ENCODE measurements at regions not wholly inside any gene's neighbourhood (a gene's known extent, or its start where the extent isn't known, plus 50 kb on each side); places are given as distances from the start of the nearest gene placed in this dataset.
"Not testable (repeated sequence)": the region's sequence is repeated elsewhere in the genome, so short reads cannot be mapped to it uniquely, and the experiment has no call there.

DNA sequence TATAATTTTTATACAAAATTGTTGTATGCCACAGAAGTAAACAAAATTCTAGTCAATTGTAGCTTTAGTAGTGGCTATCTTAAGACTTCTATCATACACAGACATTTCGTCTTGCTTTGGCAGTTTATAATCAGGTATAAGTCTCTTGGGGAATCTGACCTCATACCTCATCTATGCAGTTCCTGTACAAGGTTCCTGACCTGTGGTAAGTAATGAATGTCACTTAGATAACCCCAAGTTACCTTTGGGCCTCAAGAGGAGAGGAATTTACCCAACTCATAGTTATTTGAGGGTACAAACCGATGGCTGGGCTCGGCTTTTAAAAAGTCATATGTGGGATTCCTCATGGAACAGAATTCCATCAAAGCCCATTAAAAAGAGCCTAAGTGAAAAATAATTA lies 58.8 kb upstream of the UNC93A start:
- H3F3A ChIP-seq (ENCODE audit: insufficient read depth), result no peaks in the 10 kb centered on the region
- DNase-seq, result no peak
- 33 to 36% methylated on average over 3 of the region's 3 CpGs for WGBS, 2 experiments (ENCODE audit: low coverage in 1 of 2, low lambda C conversion rate in 2 of 2, missing lambda C conversion rate in 2 of 2)
- no peak for TF ChIP-seq EZH2phosphoT487 (IDR thresholded peaks at IDR 0.05; ENCODE audit: insufficient read depth, low read depth)
- no peak for TF ChIP-seq EZH2 (IDR thresholded peaks at IDR 0.05; ENCODE audit: insufficient read depth, poor library complexity, severe bottlenecking)
- H2AFZ ChIP-seq, result no peak overlapping the region
- no peaks in the 10 kb centered on the region for H3K9me2 ChIP-seq (ENCODE audit: insufficient read depth)
- no peak overlapping the region for H3K4me2 ChIP-seq (ENCODE audit: unreplicated experiment)
- H4K20me1 ChIP-seq (ENCODE audit: insufficient read depth), result no peaks in the 10 kb centered on the region
- in situ Hi-C loops (cut with MboI), result no loop called here
- H3K36me3 ChIP-seq (ENCODE audit: low read depth), result no peaks in the 10 kb centered on the region
- no peaks in the 10 kb centered on the region for H3K79me2 ChIP-seq (ENCODE audit: insufficient read depth)
- H3K4me1 ChIP-seq (ENCODE audit: insufficient read depth), result no peaks in the 10 kb centered on the region
- no peaks in the 10 kb centered on the region for H3K9me3 ChIP-seq (ENCODE audit: low read depth)
- no peak overlapping the region for H3K27ac ChIP-seq
- no peak overlapping the region for H3K9ac ChIP-seq
- no peak overlapping the region for H3K4me3 ChIP-seq
- H3K27me3 ChIP-seq (replicated peaks; ENCODE audit: insufficient read depth), result no peaks in the 10 kb centered on the region

- Histone ChIP-seq H3K79me2 (ENCODE audit: insufficient read depth) (no peaks in the 10 kb centered on the region), H3K4me3 (no peak overlapping the region), H2AFZ (no peak overlapping the region), H3K36me3 (ENCODE audit: low read depth) (no peaks in the 10 kb centered on the region), H4K20me1 (ENCODE audit: insufficient read depth) (no peaks in the 10 kb centered on the region), H3K9me3 (ENCODE audit: low read depth) (no peaks in the 10 kb centered on the region), H3K9ac (no peak overlapping the region), H3K27ac (no peak overlapping the region), H3K9me2 (ENCODE audit: insufficient read depth) (no peaks in the 10 kb centered on the region), H3K27me3 (replicated peaks; ENCODE audit: insufficient read depth) (no peaks in the 10 kb centered on the region), H3F3A (ENCODE audit: insufficient read depth) (no peaks in the 10 kb centered on the region), H3K4me1 (ENCODE audit: insufficient read depth) (no peaks in the 10 kb centered on the region), H3K4me2 (ENCODE audit: unreplicated experiment) (no peak overlapping the region)
- in situ Hi-C loops (cut with MboI), result no loop called here
- DNase-seq, result no peak
- WGBS, 2 experiments (ENCODE audit: low coverage in 1 of 2, low lambda C conversion rate in 2 of 2, missing lambda C conversion rate in 2 of 2), result 18 to 19% methylated on average over 6 of the region's 6 CpGs
- no peak for TF ChIP-seq EZH2phosphoT487 (IDR thresholded peaks at IDR 0.05; ENCODE audit: insufficient read depth, low read depth)
Observed at GRCh38 chr6:167233490-167233889, 57.6 kb upstream of the UNC93A start.

DNA sequence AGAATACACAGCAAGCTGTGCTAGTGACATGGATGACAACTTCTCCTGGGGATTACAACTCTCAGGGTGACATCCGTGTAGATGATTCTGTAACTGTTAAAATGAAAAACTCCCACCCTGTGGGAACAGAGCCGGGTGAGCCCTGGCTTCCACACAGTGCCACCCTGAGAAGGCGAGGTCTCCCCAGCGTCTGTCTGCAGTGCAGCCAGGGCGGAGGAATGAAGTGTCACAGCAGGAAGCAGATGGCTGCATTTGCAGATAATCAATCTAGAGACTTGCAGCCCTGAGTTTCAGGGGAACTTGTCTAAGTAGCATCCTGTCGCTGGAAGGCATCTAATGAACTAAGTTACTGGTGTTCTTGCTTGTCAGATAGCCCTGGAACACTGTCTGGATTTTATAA lies 56.5 kb upstream of the UNC93A start:
- H3K9me3 ChIP-seq (ENCODE audit: low read depth); H3K4me2 ChIP-seq (ENCODE audit: unreplicated experiment); H3K79me2 ChIP-seq (ENCODE audit: insufficient read depth); H4K20me1 ChIP-seq (ENCODE audit: insufficient read depth); DNase-seq; H3K27me3 ChIP-seq (replicated peaks; ENCODE audit: insufficient read depth); H3K27ac ChIP-seq; H2AFZ ChIP-seq; H3K9me2 ChIP-seq (ENCODE audit: insufficient read depth); in situ Hi-C loops (cut with MboI); H3K4me3 ChIP-seq; H3K9ac ChIP-seq; H3K4me1 ChIP-seq (ENCODE audit: insufficient read depth); H3K36me3 ChIP-seq (ENCODE audit: low read depth); H3F3A ChIP-seq (ENCODE audit: insufficient read depth): not testable (repeated sequence)
- WGBS, 2 experiments (ENCODE audit: low coverage in 1 of 2, low lambda C conversion rate in 2 of 2, missing lambda C conversion rate in 2 of 2), result 0% methylated on average over 3 to 4 of the region's 6 CpGs

GRCh38 chr6:167235005-167235404 lies 56.1 kb upstream of the UNC93A start:
- no peaks in the 10 kb centered on the region for H3K9me2 ChIP-seq (ENCODE audit: insufficient read depth)
- 21 to 24% methylated on average over 9 of the region's 9 CpGs for WGBS, 2 experiments (ENCODE audit: low coverage in 1 of 2, low lambda C conversion rate in 2 of 2, missing lambda C conversion rate in 2 of 2)
- H3K9ac ChIP-seq, result no peak overlapping the region
- H3K4me1 ChIP-seq (ENCODE audit: insufficient read depth), result no peaks in the 10 kb centered on the region
- H3K27me3 ChIP-seq (replicated peaks; ENCODE audit: insufficient read depth), result no peaks in the 10 kb centered on the region
- H3F3A ChIP-seq (ENCODE audit: insufficient read depth), result no peaks in the 10 kb centered on the region
- H4K20me1 ChIP-seq (ENCODE audit: insufficient read depth), result no peaks in the 10 kb centered on the region
- TF ChIP-seq EZH2phosphoT487 (IDR thresholded peaks at IDR 0.05; ENCODE audit: insufficient read depth, low read depth) (no peak), EZH2 (IDR thresholded peaks at IDR 0.05; ENCODE audit: insufficient read depth, poor library complexity, severe bottlenecking) (no peak)
- H3K36me3 ChIP-seq (ENCODE audit: low read depth), result no peaks in the 10 kb centered on the region
- no peaks in the 10 kb centered on the region for H3K9me3 ChIP-seq (ENCODE audit: low read depth)
- H3K27ac ChIP-seq, result no peak overlapping the region
- no peak overlapping the region for H3K4me3 ChIP-seq
- H2AFZ ChIP-seq, result no peak overlapping the region
- H3K79me2 ChIP-seq (ENCODE audit: insufficient read depth), result no peaks in the 10 kb centered on the region
- H3K4me2 ChIP-seq (ENCODE audit: unreplicated experiment), result no peak overlapping the region
- in situ Hi-C loops (cut with MboI), result no loop called here
- DNase-seq, result no peak

GRCh38 chr6:167235421-167236238 lies 55.5 kb upstream of the UNC93A start:
- H3K79me2 ChIP-seq (ENCODE audit: insufficient read depth), result no peaks in the 10 kb centered on the region
- no peak for DNase-seq
- no peak overlapping the region for H3K9ac ChIP-seq
- no peak overlapping the region for H3K27ac ChIP-seq
- no peak overlapping the region for H3K4me2 ChIP-seq (ENCODE audit: unreplicated experiment)
- H4K20me1 ChIP-seq (ENCODE audit: insufficient read depth), result no peaks in the 10 kb centered on the region
- TF ChIP-seq EZH2phosphoT487 (IDR thresholded peaks at IDR 0.05; ENCODE audit: insufficient read depth, low read depth) (no peak), EZH2 (IDR thresholded peaks at IDR 0.05; ENCODE audit: insufficient read depth, poor library complexity, severe bottlenecking) (no peak)
- H3K36me3 ChIP-seq (ENCODE audit: low read depth), result no peaks in the 10 kb centered on the region
- 66 to 69% methylated on average over 30 to 34 of the region's 38 CpGs for WGBS, 2 experiments (ENCODE audit: low coverage in 1 of 2, low lambda C conversion rate in 2 of 2, missing lambda C conversion rate in 2 of 2)
- no peak overlapping the region for H2AFZ ChIP-seq
- no peaks in the 10 kb centered on the region for H3F3A ChIP-seq (ENCODE audit: insufficient read depth)
- in situ Hi-C loops (cut with MboI), result no loop called here
- H3K4me3 ChIP-seq, result no peak overlapping the region
- no peaks in the 10 kb centered on the region for H3K4me1 ChIP-seq (ENCODE audit: insufficient read depth)
- H3K27me3 ChIP-seq (replicated peaks; ENCODE audit: insufficient read depth), result no peaks in the 10 kb centered on the region
- H3K9me3 ChIP-seq (ENCODE audit: low read depth), result no peaks in the 10 kb centered on the region
- H3K9me2 ChIP-seq (ENCODE audit: insufficient read depth), result no peaks in the 10 kb centered on the region

All from GM23248 (cell line).